ENCODE measurements at regions not wholly inside any gene's neighbourhood (a gene's known extent, or its start where the extent isn't known, plus 50 kb on each side); places are given as distances from the start of the nearest gene placed in this dataset.
"Not testable (repeated sequence)": the region's sequence is repeated elsewhere in the genome, so short reads cannot be mapped to it uniquely, and the experiment has no call there.

- Histone ChIP-seq H3K9me3 (no peaks in the 10 kb centered on the region), H3K4me3 (no peak overlapping the region), H3K36me3 (ENCODE audit: low read depth) (no peaks in the 10 kb centered on the region), H3K4me1 (ENCODE audit: low read depth) (no peaks in the 10 kb centered on the region)
- TF ChIP-seq CTCF (IDR thresholded peaks at IDR 0.05) = no peak
- DNase-seq (no peak), ATAC-seq (no peak)
- intact Hi-C loops (cut with DNase I, micrococcal nuclease) = no loop called here
Observed at GRCh38 chr12:89826468-89826867, 117.8 kb upstream of the ATP2B1 start.

DNA sequence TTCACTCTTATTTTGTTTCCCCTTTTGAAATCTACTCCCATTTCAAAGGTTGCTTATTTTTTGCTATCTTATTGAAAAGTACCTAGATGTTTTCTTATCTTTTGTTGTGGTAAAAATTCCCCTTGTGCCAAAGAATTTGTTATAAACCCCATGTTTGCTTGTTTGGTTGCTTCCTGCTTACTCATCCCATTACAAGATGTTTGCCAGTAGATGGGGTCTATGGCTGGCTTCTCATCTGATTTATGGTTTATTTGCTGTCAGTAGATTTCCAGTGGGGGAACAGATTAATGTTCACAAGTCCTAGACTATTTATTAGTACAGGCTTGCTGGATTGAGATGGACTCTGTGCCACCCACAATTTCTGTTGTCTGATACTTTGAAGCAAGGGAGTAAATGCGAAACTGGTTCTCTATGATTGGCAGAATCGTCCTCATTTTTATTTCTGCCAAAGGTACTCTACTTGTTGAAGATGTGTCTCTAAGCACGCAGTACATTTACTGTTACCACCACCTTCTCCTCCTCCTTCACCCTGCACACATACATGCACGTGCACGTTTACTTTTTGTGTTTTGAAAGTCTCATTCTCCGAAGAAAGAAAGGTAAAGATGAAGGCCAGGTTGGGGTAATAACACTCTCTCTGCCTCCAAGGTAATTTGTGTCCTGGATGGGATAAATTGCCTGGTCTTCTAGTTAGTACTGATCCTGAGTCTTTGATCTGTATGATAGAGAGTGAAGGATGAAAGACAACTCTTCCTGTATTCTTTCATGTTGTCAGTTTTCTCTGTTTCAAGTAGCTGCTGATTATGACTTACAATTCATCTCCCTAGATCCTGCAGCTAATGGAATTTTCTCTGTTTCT, 117.2 kb upstream of the ATP2B1 start:
- no peak for DNase-seq
- no peak for ATAC-seq
- no peak for TF ChIP-seq CTCF (IDR thresholded peaks at IDR 0.05)
- Histone ChIP-seq H3K4me3 (no peak overlapping the region), H3K36me3 (ENCODE audit: low read depth) (no peaks in the 10 kb centered on the region), H3K9me3 (no peaks in the 10 kb centered on the region), H3K4me1 (ENCODE audit: low read depth) (no peaks in the 10 kb centered on the region)
- intact Hi-C loops (cut with DNase I, micrococcal nuclease) = no loop called here

- DNase-seq = no peak
- Histone ChIP-seq H3K9me3 (no peaks in the 10 kb centered on the region), H3K4me3 (no peak overlapping the region), H3K36me3 (ENCODE audit: low read depth) (no peaks in the 10 kb centered on the region), H3K4me1 (ENCODE audit: low read depth) (no peaks in the 10 kb centered on the region)
- no peak for ATAC-seq
- intact Hi-C loops (cut with DNase I, micrococcal nuclease) = no loop called here
- TF ChIP-seq CTCF (IDR thresholded peaks at IDR 0.05) = no peak
Observed at GRCh38 chr12:89824822-89825221, 116.2 kb upstream of the ATP2B1 start.

- DNase-seq; H3K9me3 ChIP-seq; H3K4me3 ChIP-seq; H3K4me1 ChIP-seq (ENCODE audit: low read depth); H3K36me3 ChIP-seq (ENCODE audit: low read depth); intact Hi-C loops (cut with DNase I, micrococcal nuclease); ATAC-seq: not testable (repeated sequence)
Observed at GRCh38 chr12:89822992-89823391, 114.4 kb upstream of the ATP2B1 start.

- Histone ChIP-seq H3K4me3 (no peak overlapping the region), H3K9me3 (no peaks in the 10 kb centered on the region), H3K4me1 (ENCODE audit: low read depth) (no peaks in the 10 kb centered on the region), H3K36me3 (ENCODE audit: low read depth) (no peaks in the 10 kb centered on the region)
- ATAC-seq (no peak), DNase-seq (no peak)
- intact Hi-C loops (cut with DNase I, micrococcal nuclease) = no loop called here
- no peak for TF ChIP-seq CTCF (IDR thresholded peaks at IDR 0.05)
Observed at GRCh38 chr12:89821896-89822295, 113.3 kb upstream of the ATP2B1 start.

GRCh38 chr12:89817501-89818226, 109.0 kb upstream of the ATP2B1 start:
- no peaks in the 10 kb centered on the region for H3K36me3 ChIP-seq (ENCODE audit: low read depth)
- no peaks in the 10 kb centered on the region for H3K9me3 ChIP-seq
- no peak for TF ChIP-seq CTCF (IDR thresholded peaks at IDR 0.05)
- no peak for DNase-seq
- no peaks in the 10 kb centered on the region for H3K4me1 ChIP-seq (ENCODE audit: low read depth)
- no peak overlapping the region for H3K4me3 ChIP-seq
- intact Hi-C loops (cut with DNase I, micrococcal nuclease) = no loop called here
- no peak for ATAC-seq

Data from mucosa of descending colon (tissue), 3 donors.